NCI-H345 treated with DMSO at 0.1 percent for 48 hours (cell line): ENCODE measurements at regions not wholly inside any gene's neighbourhood (a gene's known extent, or its start where the extent isn't known, plus 50 kb on each side); places are given as distances from the start of the nearest gene placed in this dataset.
"Not testable (repeated sequence)": the region's sequence is repeated elsewhere in the genome, so short reads cannot be mapped to it uniquely, and the experiment has no call there.

Experiments
- DNase-seq: peaks from one replicate; lab custom pipeline; 2025; ENCODE audit not compliant: unreplicated experiment; lab: John Stamatoyannopoulos, UW

DNA sequence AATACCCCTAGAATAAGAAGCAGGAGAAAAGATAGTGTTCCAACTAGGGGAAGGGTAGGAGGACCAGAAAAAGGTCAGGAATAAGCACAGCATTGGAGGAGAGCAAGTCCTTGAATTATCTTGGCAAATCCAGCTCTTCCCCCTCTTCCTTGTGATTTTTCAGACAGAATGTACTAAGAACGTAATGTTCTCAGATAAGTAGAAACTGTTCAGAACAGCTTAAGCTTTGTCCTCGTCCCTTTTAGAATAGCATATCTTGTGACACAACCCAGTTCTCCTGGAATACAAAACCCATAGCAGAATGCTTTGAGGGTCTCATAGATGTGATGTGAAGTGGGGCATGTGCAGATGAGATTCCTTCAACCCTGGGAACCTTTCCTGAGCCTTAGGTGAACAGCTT is 97.4 kb downstream of the EMB start:
- DNase-seq: no peak

DNA sequence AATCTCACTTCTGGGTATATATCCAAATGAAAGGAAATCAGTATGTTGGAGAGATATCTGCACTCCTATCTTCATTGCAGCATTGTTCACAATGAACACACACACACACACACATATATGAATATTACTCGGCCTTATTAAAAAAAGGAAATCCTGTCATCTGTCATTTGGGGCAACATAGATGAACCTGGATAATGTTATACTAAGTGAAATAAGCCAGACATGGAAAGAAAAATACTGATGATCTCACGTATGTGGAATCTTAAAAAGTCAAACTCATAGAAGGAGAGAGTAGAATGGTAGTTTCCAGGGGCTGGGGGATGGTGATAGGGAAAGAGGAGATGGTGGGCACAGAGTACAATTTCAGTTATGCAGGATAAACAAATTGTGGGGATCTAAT is 100.3 kb downstream of the EMB start:
- DNase-seq: no peak

DNA sequence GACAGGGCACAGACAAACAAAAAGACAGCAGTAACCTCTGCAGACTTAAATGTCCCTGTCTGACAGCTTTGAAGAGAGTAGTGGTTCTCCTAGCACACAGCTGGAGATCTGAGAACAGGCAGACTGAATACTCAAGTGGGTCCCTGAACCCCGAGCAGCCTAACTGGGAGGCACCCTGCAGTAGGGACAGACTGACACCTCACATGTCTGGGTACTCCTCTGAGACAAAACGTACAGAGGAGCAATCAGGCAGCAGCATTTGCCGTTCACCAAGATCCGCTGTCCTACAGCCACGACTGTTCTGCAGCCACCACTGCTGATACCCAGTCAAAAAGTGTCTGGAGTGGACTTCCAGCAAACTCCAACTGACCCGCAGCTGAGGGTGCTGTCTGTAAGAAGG is 110.5 kb downstream of the EMB start:
- not testable (repeated sequence) for DNase-seq

DNA sequence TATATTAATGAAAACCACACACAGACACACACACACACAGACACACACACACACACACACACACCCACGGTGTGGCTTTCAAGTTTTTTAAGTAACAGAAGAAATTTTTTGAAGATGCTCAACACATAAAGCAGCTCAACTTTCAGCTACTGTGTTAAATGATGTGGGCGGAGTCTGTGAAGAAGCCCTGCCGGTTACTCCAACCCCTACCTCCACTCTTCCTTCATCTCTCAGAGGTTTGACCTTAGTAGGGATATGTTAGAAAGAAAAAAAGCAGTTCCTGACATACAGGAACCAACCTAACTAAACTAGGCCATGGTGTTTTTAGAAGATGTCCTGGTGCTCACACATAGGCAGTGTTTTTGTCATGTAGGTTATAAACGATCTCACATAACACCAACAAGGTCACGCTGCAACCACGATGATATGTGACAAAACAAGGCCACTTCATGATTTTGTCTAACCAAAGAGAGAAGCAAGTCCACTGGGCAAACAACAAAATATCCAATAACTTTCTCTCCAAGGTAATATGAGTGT is 112.8 kb downstream of the EMB start:
- DNase-seq: no peak

DNA sequence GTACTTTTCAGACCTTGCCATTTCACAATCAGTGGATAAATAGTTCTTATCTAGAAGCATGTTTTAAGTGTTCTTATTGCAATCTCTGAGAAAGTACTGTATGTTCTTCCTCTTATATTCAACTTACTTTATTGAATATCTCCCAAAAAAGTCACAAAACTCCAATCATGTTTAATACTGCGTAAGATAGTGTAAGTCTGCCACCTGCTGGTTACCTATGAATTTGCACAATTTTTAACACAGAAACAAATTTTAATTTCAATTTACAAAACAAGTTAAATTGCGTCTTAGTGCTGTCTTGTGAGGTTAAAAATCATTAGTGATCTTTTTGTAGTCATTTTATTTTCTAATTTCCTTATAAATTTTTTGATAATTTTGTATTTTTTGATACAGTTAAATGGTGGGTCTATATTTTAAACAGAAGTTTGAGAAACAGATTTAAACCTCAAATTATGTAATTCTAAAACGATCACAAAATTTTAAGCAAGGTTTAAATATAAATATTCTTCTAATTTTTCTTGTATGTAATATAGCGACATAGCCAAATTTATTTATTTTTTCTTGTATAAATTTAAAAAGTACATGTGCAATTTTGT is 115.8 kb downstream of the EMB start:
- DNase-seq: peak; percentile 14

DNA sequence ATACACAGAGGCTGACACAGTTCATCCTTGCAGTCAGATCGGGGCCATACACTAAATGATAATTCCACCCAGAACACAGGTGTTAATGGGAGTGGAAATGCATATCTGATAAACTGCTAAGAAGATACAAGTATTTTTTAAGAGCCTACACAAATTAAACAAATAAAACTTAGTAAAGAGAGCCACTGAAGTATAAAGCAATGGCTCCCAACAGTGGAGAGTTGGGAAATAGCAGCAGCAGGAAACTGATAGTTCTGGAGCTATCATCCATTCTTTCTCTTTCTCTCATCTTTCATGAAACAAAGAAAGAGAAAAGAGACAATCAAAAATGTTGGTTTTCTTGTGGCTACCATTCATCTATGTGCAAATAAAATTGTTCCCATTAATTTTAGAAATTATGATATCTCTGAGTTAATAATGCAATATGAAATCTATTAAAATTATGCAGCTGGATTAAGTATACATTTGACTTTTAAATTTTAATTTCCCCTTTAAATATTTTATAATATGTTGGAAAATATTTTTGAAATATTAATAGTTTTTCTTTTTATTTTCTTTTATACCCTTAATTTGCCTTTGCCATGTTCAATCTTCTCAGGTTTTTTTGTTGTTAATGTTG is 120.8 kb downstream of the EMB start:
- no peak for DNase-seq

DNA sequence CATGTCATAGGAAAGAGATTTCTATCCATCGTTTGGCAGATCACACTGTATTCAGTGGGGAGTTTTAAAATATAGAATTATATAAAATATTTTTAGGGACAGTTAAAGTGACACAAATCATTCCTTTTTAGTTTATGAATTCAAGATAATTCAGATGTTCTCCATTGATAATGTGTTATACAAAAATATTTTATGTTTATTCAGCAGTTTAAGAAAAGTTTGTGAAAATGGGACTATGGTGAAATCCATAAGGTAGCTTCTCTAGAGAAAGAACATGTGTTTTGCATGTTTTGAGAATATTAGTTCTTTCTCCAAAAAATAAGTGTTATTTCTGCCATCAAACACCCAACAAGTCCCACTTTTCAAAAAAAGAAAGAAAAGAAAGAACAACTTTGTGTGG is 122.9 kb downstream of the EMB start:
- DNase-seq: no peak

DNA sequence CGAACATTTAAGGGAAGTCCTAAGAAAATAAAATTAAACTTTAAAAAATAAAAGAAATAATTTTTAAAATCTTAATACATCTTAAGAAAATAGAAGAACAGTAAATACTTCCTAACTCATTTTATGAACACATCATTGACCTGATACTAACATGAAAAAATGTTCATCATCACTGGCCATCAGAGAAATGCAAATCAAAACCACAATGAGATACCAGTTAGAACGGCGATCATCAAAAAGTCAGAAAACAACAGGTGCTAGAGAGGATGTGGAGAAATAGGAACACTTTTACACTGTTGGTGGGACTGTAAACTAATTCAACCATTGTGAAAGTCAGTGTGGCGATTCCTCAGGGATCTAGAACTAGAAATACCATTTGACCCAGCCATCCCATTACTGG is 134.6 kb downstream of the EMB start:
- DNase-seq: not testable (repeated sequence)

DNA sequence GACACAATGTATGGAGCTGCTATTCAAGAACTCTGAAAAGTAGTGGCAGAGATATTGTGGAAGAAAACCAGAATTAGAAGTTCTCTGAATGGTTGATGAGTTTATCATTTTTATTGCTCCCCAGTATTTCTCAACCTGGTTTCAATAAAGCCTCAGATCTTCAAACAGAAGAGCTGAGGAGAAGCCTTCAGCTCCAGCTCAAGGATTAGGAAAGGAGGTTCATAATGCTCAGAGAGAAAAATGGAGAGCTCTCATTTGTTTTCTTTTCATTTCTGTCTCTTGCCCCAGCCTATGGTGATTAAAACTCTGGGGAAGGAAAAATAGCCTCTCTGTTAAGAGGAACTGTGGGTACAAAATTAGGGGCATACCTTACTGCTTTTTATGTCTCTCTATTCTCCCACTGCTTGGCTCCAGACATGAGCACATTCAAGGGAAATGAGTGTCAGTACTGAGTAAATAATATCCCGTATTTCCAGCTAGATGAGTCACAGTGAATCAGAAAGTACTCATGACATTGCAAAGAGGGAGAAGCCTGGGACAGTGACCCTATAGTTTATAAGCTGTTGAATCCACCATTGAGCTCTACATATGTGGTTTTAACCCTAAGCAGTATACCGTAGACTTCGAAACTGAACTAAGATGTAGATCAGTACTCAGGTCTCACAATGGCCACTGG is 138.1 kb downstream of the EMB start:
- no peak for DNase-seq

DNA sequence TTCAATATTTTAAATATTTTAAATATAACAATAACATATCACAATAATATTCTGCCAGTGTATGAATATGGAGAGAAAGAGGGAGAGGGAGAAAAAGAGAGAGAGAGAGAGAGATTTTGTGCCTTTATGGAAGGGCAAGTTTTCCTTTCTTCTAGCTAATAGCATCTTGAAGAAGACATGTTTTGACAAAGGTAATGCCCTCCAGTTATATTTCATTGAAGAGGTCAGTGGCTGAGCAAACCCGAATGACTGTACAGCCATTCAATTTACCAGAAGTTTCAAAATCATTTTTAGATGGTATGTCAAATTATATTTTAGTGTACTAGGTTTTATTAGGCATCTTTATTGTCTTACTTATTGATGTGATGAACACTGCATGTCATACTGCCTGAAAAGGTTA is 139.3 kb downstream of the EMB start:
- DNase-seq: no peak

DNA sequence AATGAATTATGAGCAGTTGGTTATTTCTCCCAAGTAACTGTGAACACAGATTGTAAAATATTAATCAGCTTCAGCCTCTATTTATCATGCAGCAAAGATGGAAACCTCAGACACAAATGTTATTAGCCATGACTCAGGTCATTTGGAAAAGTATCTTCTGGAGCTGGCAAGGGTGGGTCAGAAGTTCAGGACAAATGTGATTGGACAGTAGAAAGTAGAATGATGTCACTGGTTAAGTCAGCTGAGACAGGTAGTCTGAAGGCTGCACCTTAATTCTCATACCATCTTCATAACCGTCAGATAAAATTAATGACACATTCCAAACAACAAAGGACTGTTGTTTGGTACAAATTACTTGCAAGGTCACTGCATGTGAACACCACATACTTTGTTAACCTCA is 140.2 kb downstream of the EMB start:
- no peak for DNase-seq

DNA sequence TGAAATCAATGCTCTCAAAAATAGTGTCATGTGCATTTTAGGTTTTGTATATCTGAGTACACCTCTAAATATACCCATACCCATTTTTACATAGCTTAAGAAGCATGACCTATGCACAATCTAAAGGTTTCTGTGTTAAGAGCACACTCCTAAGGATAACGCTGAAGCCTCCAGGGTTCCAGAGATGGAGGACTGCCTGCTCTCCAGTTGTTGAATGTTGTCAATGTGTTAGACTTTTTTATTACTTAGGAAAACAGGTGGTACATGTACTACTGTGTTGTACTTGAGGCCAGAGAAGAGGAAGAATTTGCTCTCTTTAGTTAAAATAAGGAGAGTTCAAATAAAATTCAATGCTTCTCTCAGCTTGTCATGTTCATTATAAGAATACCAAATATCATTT is 141.2 kb downstream of the EMB start:
- DNase-seq: no peak

DNA sequence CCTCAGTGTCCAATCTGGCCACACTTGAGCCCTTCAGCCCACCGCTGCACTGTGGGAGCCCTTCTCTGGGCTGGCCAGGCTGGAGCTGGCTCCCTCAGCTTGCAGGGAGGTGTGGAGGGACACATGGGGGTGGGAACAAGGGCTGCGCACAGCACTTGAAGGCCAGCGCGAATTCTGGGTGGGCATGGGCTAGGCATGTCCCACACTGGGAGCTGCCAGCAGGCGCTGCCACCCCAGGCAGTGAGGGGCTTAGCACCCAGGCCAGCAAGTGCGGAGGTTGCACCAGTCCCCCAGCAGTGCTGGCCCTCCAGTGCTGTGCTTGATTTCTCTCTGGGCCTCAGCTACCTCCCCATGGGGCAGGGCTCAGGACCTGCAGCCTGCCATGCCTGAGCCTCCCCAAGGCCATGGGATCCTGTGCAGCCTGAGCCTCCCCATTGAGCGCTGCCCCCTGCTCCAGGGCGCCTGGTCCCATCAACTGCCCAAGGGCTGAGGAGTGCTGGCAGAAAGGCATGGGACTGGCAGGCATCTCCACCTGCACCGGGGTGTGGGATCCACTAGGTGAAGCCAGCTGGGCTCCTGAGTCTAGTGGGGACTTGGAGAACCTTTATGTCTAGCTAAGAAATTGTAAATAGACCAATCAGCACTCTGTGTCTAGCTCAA is 148.2 kb downstream of the EMB start:
- DNase-seq: no peak

DNA sequence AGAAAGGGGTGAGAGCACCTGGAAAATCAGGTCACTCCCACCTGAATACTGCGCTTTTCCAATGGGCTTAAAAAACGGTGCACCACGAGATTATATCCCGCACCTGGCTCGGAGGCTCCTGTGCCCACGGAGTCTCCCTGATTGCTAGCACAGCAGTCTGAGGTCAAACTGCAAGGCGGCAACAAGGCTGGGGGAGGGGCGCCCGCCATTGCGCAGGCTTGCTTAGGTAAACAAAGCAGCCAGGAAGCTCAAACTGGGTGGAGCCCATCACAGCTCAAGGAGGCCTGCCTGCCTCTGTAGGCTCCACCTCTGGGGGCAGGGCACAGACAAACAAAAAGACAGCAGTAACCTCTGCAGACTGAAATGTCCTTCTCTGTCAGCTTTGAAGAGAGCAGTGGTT is 160.6 kb downstream of the EMB start:
- not testable (repeated sequence) for DNase-seq
